NCI-H2171 treated with DMSO at 0.1 percent for 48 hours (cell line): ENCODE measurements at regions not wholly inside any gene's neighbourhood (a gene's known extent, or its start where the extent isn't known, plus 50 kb on each side); places are given as distances from the start of the nearest gene placed in this dataset.
"Not testable (repeated sequence)": the region's sequence is repeated elsewhere in the genome, so short reads cannot be mapped to it uniquely, and the experiment has no call there.

Experiments used
- DNase-seq: peaks from one replicate; lab custom pipeline; 2025; lab: John Stamatoyannopoulos, UW

DNA sequence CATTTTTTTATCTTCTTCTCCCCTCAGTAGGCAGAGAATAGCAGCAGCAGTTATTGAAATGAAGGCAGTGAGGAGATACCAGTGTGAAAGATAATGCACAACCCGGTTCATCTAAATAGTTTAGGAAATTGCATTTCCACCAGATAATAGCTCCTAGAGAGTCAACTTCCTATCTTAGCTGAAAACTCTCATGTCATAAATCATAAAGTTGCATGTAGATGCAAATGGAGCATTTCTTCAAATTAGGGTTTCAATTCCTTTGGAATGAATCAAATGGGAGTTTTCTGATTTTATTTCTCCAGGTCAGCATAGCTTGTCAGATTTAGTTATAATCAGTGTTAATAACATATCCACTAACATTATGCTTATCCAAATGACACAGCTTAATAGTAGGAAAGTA is 335.3 kb downstream of the CNTNAP4 start:
- DNase-seq, result no peak

DNA sequence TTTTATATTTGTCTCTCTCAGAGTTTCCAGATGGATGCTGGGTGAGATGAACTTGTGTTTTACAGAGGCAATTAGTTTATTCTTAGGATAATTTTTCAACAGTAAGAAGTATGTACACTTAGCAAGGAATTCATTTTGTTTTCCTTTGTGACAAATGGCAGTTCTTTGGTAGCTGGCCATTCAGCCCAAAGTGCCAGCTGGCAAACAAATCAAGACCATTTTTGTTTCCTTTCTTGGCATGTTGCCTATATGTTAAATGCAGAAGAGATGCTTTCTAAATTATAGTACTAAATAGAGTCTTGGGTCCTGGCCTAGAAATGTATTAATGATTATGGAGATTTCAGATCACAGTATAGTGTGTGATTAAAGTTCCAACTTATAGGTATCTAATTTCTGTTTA is 337.1 kb downstream of the CNTNAP4 start:
- peak; percentile 61 for DNase-seq

DNA sequence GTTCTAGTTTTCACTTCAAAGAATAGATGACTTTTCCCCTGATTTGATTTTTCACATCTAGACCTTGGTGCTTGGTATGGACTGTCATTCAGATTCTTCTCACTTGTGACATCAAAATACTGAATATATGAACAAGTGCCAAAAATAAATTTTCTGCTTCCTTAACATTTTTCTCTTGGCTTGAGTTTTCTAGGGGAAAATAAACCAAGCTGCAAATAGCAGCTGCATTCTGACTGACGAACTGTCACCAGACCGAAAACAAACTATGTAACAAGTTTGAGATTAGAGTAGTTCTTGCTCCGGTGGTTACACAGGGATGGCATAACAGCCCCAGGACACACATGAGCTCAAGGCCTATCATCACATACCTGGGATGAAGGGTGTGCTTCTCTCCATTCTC is 345.7 kb downstream of the CNTNAP4 start:
- no peak for DNase-seq

DNA sequence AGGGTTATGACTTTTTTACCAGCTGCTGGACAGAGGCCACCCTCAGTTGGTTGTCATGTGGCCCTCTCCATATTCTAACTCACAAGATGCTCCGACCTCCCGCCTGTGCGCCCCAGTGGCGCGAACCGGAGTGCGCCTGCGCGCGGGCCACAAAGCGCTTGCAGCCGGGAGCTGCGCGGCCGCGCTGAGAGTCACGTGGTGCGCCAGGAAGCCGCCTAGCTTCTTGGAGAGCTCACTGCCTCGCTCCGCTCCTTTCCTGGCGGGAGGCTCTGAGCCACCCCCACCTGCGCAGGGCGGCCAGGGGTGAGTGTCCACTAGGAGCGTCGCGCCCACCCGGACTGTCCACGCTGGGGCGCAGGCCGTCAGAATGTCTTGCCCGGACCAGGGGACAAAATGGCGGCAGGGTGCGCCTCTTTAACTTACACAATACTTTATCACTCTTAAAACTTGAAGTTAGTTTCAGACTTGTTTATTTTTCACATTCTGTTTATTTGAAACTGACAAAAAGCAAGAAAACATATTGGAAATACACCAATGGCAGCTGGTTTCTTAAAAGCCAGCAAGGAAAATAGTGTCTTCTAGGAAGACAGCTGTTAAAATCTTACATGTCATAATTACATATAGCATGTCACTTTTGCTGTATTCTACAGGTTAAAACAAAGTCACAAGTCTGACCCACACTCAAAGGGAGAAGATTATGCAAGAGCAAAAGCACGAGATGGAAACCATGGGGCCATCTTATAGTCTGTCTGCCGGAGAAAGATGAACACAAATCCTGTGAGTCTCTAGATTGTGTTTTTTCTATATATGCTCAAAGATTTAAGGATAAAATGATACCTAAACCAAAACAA is 357.9 kb downstream of the CNTNAP4 start:
- DNase-seq, result no peak

DNA sequence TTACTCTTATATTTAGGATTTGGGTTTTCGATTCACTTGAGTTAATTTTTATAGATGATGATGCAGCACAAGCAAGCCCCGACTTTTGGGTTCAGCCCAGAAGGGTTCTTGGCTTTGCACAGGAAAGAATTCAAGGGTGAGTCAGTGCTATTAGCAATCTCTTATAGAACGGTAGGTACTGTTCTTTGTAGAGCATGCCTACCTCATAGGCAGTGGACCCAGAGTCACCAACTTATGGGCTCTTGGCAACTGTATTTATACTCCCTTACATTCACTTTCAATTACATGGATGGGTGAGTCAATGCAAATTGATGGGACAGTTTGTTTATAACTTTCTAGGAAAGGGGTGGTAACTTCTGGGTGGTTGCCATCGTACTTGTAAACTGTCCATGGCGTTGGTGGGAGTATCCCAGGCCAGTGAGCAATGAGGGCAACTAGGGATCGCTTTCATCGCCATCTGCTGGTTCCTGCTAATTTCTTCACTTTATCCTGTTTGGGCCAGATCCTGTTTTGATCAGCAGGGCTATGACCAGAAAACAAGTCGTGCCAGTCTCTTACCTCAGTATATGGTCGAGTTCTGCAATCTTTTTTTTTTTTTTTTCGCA is 362.6 kb downstream of the CNTNAP4 start:
- peak; percentile 6 for DNase-seq

DNA sequence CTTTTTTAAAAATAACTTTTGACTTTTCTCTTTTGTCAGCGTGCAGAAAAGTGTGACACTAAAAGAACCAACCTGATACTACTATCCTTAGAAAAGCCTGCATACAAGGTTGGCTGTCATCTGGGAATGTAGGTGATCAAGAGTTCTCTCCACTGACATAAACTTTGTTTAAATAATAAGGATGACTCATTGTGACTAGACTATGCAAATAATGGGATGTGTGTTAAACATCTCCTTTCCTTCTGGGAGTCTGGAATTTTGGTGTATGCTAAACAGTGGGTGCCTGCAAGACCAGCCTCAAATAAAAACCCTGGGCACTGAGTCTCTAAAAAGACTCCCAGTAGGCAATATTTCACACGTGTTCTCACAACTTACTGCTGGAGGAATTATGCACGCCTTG is 373.4 kb downstream of the CNTNAP4 start:
- DNase-seq, result no peak

DNA sequence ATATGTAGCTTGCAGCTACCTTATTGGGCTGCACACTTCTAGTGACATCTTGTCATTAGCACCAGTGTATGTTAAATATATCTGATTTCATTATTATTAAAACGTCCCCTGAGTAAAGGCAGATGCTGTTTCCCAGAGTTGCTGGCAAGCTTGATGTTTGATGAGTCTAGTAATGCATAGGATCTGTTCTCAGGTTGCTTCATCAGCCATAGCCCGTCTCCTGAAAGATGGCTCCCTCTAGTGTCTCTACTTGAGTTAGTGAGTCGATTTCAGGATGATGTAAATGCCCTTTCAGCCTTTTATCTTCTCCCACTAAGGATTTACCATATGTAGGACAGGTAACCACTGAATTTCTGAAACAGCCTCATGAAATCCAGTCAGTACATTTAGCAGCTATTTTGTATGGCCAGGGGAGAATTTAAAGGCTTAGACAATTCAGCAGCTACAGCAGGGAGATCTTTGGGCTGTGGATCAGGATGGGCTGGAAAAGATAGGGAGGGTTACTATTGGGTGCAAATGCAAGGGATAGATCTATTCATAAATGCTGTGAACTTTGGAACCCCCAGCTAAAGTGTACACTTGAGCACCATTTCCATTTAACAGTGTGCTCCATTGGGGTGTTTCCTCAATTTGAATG is 376.3 kb downstream of the CNTNAP4 start:
- peak; percentile 99 for DNase-seq

DNA sequence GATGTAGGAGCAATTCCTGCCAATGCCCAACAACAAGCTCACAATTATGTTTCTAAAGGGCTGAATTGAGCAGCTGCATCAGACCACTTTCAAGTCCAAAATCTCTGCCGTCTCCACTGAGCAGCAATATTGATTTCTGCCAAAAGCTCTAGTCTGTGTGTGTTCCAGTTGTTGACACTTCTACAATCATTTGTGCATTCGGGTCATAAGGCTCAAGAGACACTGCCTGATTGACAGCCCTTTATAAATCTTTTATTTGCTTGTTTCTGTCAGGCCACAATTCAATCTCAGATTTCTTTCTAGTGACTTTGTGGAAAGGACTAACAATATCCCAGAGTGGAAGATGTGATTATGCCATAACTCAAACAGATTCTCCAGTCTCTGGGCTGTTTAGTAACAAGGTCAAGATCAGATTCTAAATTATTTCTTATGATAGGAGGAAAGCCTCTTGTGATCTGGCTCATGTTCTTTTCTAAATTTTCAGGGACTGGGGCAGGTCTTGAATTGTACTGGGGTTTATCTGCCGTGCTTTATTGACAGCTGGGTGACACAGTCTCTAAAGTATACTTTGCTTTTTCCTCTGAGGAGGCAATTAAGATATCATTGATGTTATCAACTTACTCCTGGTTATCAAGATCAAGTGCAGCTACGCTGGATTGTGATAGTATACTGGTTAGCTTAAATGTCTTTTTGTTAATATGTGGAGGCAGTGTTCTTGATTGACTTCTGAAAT is 377.1 kb downstream of the CNTNAP4 start:
- peak; percentile 35 for DNase-seq

DNA sequence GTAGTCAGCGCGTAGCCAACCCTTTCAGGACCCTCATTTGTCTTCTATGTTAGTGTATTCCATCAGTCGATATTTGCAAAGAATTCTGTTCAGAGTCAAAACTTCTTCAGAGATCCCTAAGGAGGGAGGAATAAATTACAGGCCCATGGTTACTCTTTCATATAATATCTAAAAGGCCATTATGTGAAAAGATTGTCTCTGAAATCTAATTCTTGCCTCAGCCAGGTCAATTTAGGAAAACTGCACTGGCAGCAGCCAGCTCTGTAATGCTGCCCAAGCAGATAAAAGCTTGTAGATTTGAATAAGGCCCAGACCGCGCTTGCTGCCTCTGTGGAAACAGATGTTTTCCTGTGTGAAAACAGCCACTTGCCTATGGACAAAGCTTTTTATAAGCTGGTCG is 379.8 kb downstream of the CNTNAP4 start:
- DNase-seq, result no peak

DNA sequence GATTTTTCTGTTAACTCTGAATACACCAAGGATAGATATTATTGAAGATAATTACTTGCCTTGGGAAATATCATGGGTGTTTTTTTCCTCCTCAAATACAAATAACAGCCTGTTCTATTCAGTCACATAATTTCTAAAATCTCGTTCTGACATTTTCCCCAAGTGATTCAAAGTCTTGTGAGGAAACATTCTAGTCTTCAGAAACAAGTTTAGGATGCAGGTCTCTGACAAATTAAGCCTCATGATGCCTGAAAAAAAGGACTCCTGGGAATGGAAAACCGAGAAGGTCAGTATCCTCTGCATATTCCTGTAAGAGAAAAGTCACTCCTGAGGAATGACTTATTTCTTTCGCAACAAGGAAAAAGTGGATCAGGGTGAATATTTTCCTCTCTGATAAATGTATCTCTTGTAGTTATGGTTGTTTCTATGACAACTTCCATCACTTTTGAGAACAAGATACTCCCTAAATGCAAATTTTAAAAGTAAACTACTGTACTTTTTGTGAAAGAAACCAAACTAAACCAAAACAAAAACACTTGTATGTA is 384.6 kb downstream of the CNTNAP4 start:
- DNase-seq, result no peak

DNA sequence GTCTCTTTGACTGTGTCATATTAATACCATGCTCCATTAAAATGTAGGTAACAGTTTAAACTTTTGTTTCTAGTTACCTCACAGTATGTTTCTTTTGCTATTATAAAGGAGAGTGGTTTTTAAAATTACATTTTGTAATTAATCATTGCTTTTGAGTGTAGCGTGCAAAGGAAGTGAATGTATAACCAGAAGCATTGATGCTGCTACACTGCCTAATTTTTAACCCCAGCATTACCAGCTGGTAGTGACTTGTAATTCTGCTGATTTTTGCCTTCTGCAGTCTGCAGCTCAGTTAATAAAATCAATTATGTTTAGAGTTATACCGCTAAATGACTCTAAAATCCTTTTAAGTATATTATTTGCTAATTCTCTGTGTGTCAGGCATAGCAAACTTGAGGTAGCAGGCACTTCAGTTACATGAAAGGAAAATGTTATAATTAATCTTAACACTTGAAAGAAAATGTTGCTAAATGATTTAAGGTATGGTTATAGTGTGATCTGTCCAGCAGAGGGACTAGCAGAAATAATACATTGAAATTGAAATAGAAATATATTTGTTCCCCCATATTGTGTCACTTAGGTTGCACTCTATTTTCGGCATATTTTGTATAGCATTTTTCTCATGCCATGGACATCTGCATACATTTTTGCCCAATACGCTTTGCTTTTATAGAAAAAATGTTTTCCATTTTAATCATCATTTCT is 388.5 kb downstream of the CNTNAP4 start:
- DNase-seq, result no peak

DNA sequence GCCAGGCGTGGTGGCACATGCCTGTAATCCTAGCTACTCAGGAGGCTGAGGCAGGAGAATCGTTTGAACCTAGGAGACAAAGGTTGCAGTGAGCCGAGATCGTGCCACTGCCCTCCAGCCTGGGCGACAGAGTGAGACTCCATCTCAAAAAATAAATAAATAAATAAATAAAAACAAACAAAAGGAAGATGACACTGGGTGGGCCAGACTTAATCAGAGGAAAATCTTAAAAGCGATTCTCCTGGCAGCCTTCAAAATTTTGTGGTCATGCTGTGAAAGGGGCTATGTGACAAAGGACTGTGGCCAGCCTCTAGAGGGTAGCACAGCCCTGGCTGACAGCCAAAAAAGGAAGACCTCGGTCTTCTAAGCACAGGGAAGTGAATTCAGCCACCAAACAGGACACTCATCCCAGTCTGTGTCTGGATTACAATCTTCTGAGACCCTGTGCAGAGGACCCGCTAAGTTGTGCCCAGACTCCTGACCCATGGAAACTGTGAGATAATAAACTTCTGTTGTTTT is 391.1 kb downstream of the CNTNAP4 start:
- no peak for DNase-seq

DNA sequence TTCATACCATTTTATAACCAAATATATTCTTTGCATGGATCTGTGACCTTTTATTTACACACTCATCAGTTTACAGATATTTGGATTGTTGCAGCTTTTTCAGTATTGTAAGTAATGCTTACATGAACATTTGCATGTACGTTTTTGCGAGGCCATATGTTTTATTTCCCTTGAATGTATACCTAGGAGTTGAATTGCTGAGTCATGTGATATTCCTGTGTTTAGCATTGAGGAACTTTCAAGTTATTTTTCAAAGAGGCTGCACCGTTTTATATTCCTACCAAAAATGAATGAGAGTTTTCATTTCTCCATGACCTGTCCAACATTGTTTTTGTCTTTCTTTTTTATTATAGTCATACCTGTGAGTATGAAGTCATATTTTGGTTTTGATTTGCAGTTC is 392.1 kb downstream of the CNTNAP4 start:
- DNase-seq, result no peak

DNA sequence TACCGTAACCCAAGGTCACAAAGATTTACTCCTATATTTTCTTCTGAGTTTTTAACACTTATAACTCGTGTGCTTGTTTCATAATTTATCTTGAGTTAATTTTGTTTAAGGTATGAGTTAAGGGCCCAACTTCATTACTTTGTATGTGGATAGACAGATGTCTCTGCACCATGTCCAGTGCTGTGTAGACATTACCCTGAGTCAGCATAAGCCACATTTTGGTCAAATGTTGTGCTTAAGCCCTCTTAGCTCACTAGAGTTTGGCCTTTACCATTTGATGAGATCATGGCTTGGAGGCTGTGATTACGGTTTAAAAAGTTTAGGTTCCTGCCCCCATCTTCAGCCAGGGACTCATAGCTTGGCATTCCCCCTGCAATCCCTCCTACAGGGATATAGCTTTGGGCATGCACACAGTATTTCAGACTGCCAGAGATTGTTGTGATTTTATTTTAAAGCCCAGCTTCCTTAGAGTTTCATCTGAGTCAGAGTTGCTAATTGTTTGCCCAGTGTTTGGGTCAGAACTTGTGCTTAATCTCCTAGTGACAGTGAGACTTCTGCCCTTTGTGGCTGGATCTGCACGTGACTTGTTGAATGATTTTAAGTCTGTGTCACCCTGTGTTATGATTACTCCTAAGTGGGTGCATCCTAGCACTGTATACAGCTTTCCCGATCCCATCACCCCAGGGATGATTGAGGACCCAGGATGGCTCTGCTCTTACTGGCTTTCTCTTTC is 393.1 kb downstream of the CNTNAP4 start:
- DNase-seq, result no peak

DNA sequence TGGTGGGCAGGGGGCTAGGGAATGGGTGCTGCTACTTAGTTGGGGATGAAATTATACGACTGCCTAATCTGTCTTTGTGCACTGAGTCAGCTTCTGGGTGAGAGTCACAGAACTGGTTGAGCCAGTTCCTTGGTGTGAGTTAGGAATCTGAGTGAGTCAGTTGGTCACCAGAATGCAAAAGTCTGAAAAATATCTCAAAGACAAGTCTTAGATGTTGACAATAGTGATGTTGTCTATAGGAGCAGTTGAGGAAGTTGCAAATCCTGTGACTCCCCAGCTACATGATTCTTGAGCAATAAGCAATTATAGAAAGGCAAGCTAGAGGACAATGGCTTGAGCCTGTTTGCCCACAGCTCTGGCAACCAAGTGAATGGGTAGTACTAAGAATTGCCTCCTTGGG is 399.2 kb downstream of the CNTNAP4 start:
- no peak for DNase-seq

DNA sequence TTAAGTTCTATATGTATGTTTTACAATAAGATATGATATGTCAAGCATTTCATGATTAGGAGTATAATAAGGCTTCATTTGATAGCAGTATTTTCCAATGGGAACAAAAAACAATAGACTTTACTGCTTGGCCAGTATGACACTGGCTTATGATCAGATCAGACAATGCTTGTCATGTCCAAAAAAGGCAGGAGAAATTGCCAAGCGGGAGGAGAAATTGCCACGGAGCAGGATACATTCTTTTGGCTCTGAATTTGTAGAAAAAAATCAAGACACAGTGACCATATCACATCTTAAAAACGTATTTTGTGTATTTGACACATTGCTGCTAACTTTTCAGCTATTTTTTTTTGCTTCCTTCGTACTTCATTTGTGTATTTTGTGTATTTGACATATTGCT is 404.1 kb downstream of the CNTNAP4 start:
- no peak for DNase-seq

DNA sequence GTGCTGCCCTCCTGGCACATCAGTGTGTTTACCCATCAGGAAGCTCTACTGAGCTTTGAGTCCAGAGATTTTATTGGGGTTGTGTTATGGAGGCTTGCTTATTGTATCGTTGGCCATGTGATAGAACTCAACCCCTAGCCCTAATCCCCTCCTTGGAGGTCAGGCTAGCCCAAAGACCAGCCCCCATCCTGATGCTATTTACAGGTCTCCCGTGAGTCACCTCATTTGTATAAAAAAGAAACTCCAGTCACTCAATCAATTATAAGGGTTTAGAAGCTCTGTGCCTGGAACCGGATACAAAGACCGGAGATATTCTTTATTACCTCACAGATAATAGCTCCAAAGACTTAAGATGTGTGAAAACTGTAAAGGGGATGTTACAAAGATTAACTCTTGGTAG is 405.9 kb downstream of the CNTNAP4 start:
- no peak for DNase-seq

DNA sequence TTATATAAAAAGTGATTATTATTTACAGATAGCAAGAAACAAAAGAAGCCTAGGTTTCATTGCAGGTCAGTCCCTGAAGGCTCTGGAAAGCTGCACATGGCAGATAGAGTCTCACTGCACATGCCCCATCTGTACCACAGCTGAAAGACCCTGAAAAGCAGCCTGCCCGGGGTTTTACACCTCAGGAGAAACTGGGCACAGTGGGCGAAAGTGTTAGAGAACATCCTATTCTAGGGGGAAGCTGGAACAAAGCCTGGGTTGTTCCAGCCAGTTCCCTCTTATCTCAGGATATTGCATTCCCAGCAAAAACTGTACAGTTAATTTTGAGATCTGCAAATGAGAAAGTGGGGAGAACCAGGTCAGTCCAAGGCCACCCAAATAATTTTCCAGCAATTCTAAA is 419.7 kb downstream of the CNTNAP4 start:
- no peak for DNase-seq

DNA sequence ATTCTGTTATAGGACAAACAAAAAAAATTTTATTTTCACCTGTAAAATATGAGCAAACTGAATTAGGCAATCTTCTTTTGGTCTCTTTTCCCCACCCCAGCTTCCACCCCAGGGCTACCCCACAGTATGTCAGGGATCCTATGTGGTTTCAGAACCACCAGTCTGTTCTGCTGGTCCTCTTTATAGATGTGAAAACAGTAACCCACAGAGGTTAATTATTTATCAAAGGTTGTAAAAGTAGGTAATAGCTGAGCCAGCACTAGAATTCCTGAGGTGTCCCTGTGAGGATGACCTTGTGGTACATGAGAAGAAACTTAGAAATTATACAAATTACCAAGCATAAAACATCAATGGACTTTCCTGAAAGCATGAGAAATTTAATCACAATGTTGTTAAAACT is 428.7 kb downstream of the CNTNAP4 start:
- DNase-seq, result no peak

DNA sequence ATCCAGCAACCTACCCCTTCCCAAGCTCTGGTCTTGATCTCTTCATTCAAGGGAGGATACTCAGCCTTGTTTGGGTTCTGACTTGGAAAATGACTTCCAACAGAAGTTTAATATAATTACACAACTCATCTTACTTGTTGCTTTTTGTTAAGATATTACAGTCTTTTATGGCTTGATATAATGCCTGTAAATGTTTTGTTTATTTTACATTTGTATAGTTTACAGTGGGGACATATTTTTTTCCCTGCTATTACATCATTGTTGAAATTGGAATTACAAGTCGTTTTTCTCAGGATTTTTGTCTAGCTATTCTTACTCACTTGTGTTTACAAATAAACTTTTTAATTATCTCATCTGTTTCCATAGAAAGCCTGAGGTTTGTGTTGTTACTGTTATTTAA is 436.0 kb downstream of the CNTNAP4 start:
- no peak for DNase-seq

DNA sequence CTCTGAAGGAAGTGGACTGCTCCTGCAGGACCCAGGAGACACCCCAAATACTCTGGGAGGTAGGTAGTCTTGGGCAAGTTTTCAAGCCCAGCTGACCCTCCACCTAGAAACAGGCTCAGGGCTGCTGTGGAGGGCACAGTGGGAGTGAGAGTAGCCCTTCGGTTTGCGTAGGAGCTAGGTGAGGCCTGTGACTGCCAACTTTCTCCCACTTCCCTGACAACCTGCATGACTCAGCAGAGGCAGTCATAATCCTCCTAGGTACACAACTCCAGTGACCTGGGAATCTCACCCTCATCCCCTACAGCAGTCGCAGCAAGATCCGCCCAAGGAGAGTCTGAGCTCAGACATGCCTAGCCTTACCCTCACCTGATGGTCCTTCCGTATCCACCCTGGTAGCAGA is 439.1 kb downstream of the CNTNAP4 start:
- not testable (repeated sequence) for DNase-seq
